Stimulated activated CD4-positive, alpha-beta T cell treated with anti-CD3 and anti-CD28 coated beads, Interleukin-12 subunit alpha, Interleukin-12 subunit beta, amount 100 ng/mL, for 4 hours (primary cell): ENCODE measurements at regions not wholly inside any gene's neighbourhood (a gene's known extent, or its start where the extent isn't known, plus 50 kb on each side); places are given as distances from the start of the nearest gene placed in this dataset.

Experiments used
- DNase-seq: peaks from one replicate; pipeline ENCODE4 v3.0.0-alpha.2; 2020

GRCh38 chr1:14220811-14221210 is 377.7 kb upstream of the KAZN start:
- no peak for DNase-seq

- no peak for DNase-seq
Measured at GRCh38 chr1:14222086-14222485, 376.4 kb upstream of the KAZN start.

GRCh38 chr1:14228677-14229076 is 369.8 kb upstream of the KAZN start:
- no peak for DNase-seq

- DNase-seq: no peak
Measured at GRCh38 chr1:14233510-14233909, 365.0 kb upstream of the KAZN start.

- DNase-seq: no peak
Measured at GRCh38 chr1:14236097-14236496, 362.4 kb upstream of the KAZN start.

- DNase-seq: no peak
Measured at GRCh38 chr1:14238472-14239307, 359.8 kb upstream of the KAZN start.

- no peak for DNase-seq
Measured at GRCh38 chr1:14240265-14240664, 358.2 kb upstream of the KAZN start.

GRCh38 chr1:14242123-14242522 is 356.4 kb upstream of the KAZN start:
- DNase-seq: no peak

GRCh38 chr1:14242870-14243269 is 355.6 kb upstream of the KAZN start:
- DNase-seq: no peak

- no peak for DNase-seq
Measured at GRCh38 chr1:14245954-14246353, 352.5 kb upstream of the KAZN start.

GRCh38 chr1:14246471-14246870 is 352.0 kb upstream of the KAZN start:
- DNase-seq: no peak

- DNase-seq: no peak
Measured at GRCh38 chr1:14247666-14248065, 350.8 kb upstream of the KAZN start.

- no peak for DNase-seq
Measured at GRCh38 chr1:14251871-14252270, 346.6 kb upstream of the KAZN start.

- DNase-seq: no peak
Measured at GRCh38 chr1:14253676-14254075, 344.8 kb upstream of the KAZN start.

GRCh38 chr1:14254251-14254650 is 344.2 kb upstream of the KAZN start:
- DNase-seq: no peak

- no peak for DNase-seq
Measured at GRCh38 chr1:14255233-14255632, 343.3 kb upstream of the KAZN start.

GRCh38 chr1:14255711-14256110 is 342.8 kb upstream of the KAZN start:
- DNase-seq: no peak

- DNase-seq: no peak
Measured at GRCh38 chr1:14259191-14259757, 339.2 kb upstream of the KAZN start.

GRCh38 chr1:14260480-14260879 is 338.0 kb upstream of the KAZN start:
- no peak for DNase-seq

- no peak for DNase-seq
Measured at GRCh38 chr1:14261395-14261794, 337.1 kb upstream of the KAZN start.

- no peak for DNase-seq
Measured at GRCh38 chr1:14262637-14263036, 335.8 kb upstream of the KAZN start.

- no peak for DNase-seq
Measured at GRCh38 chr1:14263225-14263624, 335.3 kb upstream of the KAZN start.

- DNase-seq: no peak
Measured at GRCh38 chr1:14263671-14264070, 334.8 kb upstream of the KAZN start.

- no peak for DNase-seq
Measured at GRCh38 chr1:14265495-14265894, 333.0 kb upstream of the KAZN start.

GRCh38 chr1:14267991-14268390 is 330.5 kb upstream of the KAZN start:
- no peak for DNase-seq
